ENCODE measurements at regions not wholly inside any gene's neighbourhood (a gene's known extent, or its start where the extent isn't known, plus 50 kb on each side); places are given as distances from the start of the nearest gene placed in this dataset.

- no peak for TF ChIP-seq CTCF (IDR thresholded peaks at IDR 0.05)
- TF ChIP-seq EZH2 (IDR thresholded peaks at IDR 0.05; ENCODE audit: borderline replicate concordance, insufficient read depth, low read depth, low read length, poor library complexity, severe bottlenecking) = no peak
Measured at GRCh38 chr12:111040690-111041089, 120.3 kb upstream of the MYL2 start.
